ENCODE measurements at regions not wholly inside any gene's neighbourhood (a gene's known extent, or its start where the extent isn't known, plus 50 kb on each side); places are given as distances from the start of the nearest gene placed in this dataset.

DNA sequence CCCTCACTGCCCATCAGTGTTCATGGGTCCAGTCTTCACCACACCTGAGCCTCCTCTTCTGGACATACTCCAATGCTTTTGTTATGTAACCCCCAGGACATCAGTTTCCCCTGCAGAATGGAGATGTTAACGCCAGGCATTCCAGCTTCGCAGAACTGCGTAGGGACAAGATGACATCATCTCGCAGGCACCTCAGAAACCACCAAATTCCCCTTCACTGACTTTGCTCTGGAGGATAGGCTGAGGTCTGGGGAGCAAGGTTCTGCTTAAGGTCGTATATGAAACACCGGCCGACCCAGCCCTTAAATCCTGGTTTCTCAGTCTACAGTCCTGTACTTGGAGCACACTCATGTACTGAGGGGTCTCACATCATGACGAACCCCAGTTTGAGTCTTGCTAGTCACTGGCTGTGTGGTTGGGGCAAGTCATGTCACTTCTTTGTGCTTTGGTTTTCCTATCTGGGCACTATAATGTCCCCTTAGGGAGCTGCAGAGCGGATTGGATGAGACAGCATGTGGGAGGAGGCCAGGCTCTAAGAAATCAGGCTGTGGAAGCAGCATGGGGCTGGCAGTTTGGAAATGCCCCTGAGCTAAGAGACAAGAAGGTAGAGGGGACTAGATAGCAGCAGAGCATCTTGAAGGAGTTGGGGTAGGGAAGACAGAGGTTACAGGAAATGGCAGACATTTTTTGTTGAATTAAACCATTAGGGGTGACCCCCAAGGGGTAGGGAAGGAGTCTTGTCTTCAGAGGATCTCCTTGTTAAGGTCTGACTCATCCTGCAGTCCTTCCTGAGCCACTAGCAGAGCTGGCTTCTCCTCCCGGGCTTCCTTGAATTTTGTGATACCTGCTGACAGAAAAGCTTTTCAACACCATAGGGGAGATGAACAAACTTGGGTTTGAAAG lies 138.3 kb downstream of the FOXD2 start:
- DNase-seq: peak; percentile 22
- H3K27ac ChIP-seq: no peak overlapping the region
- WGBS, 5 donors: 84 to 92% (median 84%) methylated on average over 10 of the region's 10 CpGs

DNA sequence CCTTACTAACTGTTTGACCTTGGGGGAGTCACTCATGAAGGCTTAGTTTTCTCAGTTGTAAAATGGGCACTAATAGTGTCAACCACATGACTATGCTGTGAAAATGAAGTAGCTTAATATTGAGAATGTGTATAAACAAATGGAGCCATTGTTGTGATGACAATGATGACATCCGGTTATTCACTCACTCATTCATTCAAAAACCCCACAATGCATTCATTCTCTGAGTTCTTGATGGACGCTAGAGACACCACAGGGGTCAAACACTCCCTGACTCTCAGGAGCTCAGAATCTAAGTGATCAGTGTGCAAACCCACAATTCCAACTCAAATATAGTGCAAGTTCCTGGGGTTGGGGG lies 138.9 kb downstream of the FOXD2 start:
- H3K4me1 ChIP-seq: peaks cover 0 to 7% (median 0%) of the 10 kb centered on the region in 6 donors
- H3K9me3 ChIP-seq: no peaks in the 10 kb centered on the region
- no peaks in the 10 kb centered on the region for H3K36me3 ChIP-seq
- DNase-seq: no peak
- intact Hi-C loops (cut with DNase I; ENCODE audit: low total_unique reads): no loop called here
- no peak overlapping the region for H3K27ac ChIP-seq
- WGBS, 5 donors: 38 to 61% (median 49%) methylated on average over 2 of the region's 2 CpGs
- H3K27me3 ChIP-seq (replicated peaks in 1 of 7): peaks cover 0 to 43% (median 0%) of the 10 kb centered on the region in 7 donors
- H3K4me3 ChIP-seq: no peak overlapping the region
- TF ChIP-seq POLR2AphosphoS5 (IDR thresholded peaks at IDR 0.05) (no peak), POLR2A (IDR thresholded peaks at IDR 0.05) (no peak)
- TF ChIP-seq, protein P1, sequence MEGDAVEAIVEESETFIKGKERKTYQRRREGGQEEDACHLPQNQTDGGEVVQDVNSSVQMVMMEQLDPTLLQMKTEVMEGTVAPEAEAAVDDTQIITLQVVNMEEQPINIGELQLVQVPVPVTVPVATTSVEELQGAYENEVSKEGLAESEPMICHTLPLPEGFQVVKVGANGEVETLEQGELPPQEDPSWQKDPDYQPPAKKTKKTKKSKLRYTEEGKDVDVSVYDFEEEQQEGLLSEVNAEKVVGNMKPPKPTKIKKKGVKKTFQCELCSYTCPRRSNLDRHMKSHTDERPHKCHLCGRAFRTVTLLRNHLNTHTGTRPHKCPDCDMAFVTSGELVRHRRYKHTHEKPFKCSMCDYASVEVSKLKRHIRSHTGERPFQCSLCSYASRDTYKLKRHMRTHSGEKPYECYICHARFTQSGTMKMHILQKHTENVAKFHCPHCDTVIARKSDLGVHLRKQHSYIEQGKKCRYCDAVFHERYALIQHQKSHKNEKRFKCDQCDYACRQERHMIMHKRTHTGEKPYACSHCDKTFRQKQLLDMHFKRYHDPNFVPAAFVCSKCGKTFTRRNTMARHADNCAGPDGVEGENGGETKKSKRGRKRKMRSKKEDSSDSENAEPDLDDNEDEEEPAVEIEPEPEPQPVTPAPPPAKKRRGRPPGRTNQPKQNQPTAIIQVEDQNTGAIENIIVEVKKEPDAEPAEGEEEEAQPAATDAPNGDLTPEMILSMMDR (IDR thresholded peaks at IDR 0.05 in 8 of 11, conservative IDR thresholded peaks at IDR 0.05 in 3 of 11): no peak

More for the DNA sequence above, 138.3 kb downstream of the FOXD2 start:
- Histone ChIP-seq H3K27me3 (replicated peaks in 1 of 7) (peaks cover 0 to 43% (median 0%) of the 10 kb centered on the region in 7 donors), H3K4me3 (no peak overlapping the region), H3K4me1 (peaks cover 0 to 7% (median 0%) of the 10 kb centered on the region in 6 donors), H3K9me3 (no peaks in the 10 kb centered on the region), H3K36me3 (no peaks in the 10 kb centered on the region)
- intact Hi-C loops (cut with DNase I; ENCODE audit: low total_unique reads): no loop called here
- no peak for TF ChIP-seq POLR2A (IDR thresholded peaks at IDR 0.05)
- TF ChIP-seq, protein P1 (IDR thresholded peaks at IDR 0.05 in 8 of 11, conservative IDR thresholded peaks at IDR 0.05 in 3 of 11): no peak
- no peak for TF ChIP-seq POLR2AphosphoS5 (IDR thresholded peaks at IDR 0.05)

DNA sequence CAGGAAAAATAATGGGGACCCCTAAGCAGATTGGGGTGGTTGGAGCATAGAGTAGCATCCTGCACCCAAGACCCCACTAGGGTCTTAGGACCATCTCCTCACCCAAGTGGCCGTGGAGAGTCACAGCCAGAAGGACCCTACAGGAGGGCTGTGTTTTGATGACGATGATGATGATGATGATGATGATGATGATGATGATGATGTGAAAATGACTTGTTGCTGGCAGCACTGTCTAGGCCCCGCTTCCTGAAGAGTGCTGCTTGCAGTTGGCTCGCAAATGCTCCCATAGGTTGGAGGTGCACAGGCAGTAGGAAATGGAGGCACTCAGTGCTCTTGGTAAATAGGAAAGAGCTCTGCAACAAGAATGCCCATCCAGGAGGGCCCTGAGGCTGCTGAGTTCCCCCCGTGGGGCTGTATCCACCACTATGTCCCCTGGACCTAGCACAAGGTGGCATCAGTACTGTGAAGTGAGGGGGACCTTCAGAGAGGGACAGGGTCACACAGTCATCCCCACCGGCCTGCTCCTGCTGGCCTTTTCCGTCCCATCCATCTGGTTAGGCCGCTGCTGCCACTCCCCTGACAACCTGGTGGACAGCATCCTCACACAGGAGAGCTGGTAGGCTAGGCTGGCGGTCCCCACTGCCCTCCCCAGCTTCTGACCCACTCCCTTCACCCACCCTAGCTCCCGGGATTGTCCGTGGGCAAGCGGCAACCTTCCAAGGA lies 139.6 kb downstream of the FOXD2 start:
- peak; percentile 51 for DNase-seq
- Histone ChIP-seq H3K4me3 (no peak overlapping the region), H3K27ac (peak overlapping the region in 5 of 8 donors; percentile 44 to 69 (median 61)), H3K27me3 (replicated peaks in 1 of 7) (peaks cover 0 to 43% (median 0%) of the 10 kb centered on the region in 7 donors), H3K9me3 (no peaks in the 10 kb centered on the region), H3K36me3 (no peaks in the 10 kb centered on the region), H3K4me1 (peaks cover 0 to 7% (median 0%) of the 10 kb centered on the region in 6 donors)
- no peak for TF ChIP-seq POLR2AphosphoS5 (IDR thresholded peaks at IDR 0.05)
- TF ChIP-seq, protein P1 (IDR thresholded peaks at IDR 0.05 in 8 of 11, conservative IDR thresholded peaks at IDR 0.05 in 3 of 11): no peak
- TF ChIP-seq POLR2A (IDR thresholded peaks at IDR 0.05): no peak
- intact Hi-C loops (cut with DNase I; ENCODE audit: low total_unique reads): no loop called here
- WGBS, 5 donors: 73 to 90% (median 85%) methylated on average over 11 to 12 of the region's 12 CpGs
